IPS-NIHi7 (cell line): ENCODE measurements at regions not wholly inside any gene's neighbourhood (a gene's known extent, or its start where the extent isn't known, plus 50 kb on each side); places are given as distances from the start of the nearest gene placed in this dataset.

ENCODE experiments used
- DNase-seq: peaks from one replicate; pipeline ENCODE4 v3.0.0; 2012; ENCODE audit warnings: mixed read lengths; ENCODE audit errors: extremely low spot score

DNA sequence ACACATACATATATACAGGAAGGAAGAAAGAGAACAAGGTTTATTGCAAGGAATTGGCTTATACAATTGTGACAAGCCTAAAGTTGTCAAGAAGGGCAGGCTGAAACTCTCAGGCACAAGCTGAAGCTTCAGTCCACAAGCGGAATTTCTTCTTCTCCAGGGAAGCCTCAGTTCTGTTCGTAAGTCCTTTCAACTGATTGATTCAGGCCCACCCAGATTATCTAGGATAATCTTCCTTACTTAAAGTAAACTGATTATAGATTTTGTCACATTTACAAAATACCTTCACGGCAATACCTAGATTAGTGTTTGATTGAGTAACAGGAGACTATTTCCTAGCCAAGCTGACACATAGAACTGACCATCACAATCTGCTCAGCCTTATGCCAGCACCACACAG, 81.5 kb upstream of the TMEM260 start:
- DNase-seq = no peak

DNA sequence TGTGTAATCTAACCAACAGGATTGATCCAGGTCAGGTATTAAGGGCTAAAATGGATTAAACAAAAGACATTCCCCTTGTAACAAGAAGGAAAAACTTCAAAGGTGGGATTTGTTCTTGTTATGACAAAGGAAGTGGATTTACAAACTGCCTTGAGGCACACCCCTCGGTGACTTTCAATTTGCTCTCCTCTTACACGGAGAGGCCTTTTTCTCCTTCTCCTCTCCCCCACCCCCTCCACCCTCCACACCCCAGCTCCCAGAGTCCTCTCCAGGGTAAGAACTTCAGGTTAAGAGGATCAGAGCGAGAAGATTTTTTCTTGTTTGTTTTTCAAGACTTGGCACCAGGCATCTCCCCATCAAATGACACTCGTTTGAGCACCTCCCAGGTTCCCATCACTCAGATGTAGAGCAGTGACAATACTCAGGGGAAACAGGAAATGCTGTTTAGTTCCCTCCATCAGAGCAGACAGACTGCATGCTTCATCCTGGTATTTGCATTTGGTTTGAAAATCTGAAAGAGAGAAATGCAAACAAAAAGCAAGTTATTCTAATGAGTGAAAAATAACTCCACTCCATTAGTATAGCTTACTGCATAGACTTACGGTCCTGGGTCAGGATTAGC, 77.6 kb upstream of the TMEM260 start:
- no peak for DNase-seq

DNA sequence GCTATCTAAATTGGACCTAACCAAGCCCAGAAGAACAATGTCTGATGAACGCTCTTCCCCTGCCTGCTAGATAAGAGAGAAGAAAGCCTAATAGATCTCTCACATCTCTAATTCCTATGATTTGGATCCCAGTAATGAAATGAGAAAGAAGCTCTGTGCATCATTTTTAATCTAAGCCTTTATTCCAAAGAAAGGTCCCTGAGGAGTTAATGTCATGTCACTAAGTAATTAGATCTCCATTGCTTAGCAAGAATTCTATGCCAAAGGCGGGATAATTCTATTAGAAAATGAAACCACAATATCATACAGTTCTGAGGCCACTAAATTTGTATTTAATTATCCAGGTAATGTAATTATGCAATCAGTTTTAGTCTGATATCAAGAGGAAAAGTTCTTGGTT, 74.2 kb upstream of the TMEM260 start:
- no peak for DNase-seq

DNA sequence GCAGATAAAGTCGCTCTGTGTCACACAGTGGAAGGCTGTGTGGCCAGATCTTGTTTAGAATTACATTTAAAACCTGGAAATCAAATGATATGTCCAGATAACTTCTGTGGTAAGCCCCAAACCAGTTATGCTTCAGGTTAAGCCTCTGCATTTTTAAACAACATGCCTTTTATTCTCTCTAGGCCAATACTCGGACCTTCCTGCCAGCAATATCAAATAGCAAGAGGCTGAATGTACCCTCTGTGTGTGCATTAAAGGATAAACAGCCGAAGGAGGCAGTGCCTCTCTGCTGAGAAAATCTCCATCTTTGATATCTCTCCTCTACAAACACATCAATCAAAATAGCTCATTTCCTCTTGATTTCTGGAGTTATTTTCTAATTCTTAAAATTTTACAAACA, 67.1 kb upstream of the TMEM260 start:
- no peak for DNase-seq

DNA sequence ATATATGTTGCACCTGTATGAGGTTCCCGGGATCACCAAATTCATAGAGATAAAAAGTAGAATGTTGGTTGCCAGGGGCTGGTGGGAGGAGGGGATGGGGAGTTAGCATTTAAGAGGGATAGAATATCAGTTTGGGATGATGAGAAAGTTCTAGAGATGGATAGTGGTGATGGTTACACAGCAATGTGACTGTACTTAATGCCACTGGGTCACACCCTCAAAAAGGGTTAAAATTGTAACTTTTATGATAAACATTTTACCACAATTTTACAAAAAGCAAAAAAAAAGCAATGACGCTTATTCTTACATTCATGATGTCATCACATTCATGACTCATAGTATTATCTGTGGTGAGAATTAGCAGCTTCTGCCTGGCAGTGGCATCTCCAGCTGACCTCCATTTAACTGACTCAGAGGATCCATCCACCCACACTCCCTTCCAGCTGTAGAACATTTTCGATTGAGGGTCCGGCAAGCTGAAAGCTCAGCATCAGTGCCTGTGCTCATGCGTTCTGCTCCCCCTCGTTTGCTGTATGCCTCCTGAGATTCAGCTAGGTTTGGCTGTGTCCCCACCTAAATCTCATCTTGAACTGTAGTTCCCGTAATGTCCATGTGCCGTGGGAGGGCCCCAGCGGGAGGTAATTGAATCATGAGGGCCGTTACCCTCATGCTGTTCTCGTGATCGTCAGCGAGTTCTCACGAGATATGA, 64.8 kb upstream of the TMEM260 start:
- no peak for DNase-seq

DNA sequence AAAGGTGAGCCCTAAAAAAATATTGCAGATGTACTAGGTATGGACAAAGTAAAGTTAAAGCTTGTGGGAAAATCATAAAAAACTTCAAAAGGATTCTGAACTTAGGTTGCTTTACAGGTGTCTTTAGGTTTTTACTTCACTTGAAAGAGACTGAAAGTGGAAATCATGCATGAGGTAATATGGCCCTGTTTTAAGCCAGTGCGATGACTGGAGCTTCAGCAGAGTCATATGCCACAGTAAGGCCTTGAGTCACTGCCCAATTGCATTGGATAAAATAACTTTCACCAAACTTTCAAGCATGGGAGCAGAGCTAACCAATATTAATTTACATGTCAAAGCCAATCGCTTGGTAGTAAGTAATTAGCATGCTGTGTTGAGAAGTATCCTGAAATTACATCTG, 63.9 kb upstream of the TMEM260 start:
- no peak for DNase-seq

DNA sequence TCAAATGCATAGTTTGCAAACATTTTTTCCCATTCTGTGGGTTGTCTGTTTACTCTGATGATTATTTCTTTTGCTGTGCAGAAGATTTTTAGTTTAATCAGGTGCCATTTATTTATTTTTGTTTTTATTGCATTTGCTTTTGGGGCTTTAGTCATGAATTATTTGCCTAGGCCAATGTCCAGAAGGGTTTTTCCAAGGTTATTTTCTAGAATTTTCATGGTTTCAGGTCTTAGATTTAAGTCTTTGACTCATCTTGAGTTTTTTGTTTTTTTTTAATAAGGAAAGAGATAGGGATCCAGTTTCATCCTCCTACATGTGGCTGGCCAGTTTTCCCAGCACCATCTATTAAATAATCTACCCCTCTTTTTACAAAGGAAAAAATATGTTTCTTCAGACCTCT, 57.2 kb upstream of the TMEM260 start:
- DNase-seq = no peak

DNA sequence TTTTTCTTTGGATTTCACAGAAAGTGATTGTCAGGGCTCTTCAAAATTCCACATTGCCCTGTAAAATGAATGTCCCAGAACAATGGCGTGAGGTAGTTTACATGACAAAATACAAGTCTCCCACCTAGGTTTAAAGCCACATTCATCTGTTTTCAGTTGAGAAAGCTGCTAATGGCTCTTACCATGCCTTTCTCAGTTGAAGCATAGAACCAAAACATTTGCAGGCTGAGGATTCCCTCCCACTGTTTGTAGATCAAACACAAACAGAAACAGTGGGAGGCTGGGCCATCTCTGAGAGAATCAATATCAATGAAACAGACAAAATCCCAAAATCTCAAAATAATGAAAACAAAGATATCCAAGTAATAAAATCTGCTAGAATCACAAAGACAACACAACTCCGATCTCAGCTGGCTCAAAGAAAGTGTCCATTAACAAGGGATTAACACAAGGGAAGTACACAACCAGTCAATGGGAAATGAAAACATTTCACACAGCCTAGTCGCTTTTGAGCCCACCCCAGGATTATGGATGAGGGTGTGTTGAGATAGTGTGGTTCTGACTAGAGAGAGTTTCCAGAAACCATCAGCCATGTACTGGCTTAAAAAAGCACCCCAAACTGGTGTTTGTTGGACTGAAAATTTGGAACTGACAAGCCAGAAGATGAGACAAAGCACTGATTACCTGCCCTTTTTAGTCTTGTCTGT, 54.5 kb upstream of the TMEM260 start:
- DNase-seq = peak; percentile 49

DNA sequence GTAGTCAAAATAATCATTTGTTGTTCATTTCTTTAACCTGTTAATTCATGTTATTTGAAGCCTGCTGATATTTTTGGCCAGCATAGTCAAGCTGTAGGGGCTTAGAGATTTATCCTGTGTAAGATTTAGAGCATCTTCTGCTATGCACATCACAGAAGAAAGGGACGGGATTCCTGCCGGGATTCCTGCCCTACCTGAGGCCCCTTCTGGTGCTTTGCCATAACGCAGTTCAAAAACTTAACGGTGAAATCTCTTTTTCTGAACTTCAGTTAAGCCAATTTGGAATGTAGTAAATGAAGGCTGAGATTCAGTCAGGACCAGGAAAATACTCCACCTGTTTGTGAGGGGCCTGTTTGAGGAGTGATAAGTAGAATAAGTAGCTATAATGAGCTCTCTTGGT, 50.7 kb upstream of the TMEM260 start:
- DNase-seq = no peak
